ENCODE measurements at regions not wholly inside any gene's neighbourhood (a gene's known extent, or its start where the extent isn't known, plus 50 kb on each side); places are given as distances from the start of the nearest gene placed in this dataset.

DNA sequence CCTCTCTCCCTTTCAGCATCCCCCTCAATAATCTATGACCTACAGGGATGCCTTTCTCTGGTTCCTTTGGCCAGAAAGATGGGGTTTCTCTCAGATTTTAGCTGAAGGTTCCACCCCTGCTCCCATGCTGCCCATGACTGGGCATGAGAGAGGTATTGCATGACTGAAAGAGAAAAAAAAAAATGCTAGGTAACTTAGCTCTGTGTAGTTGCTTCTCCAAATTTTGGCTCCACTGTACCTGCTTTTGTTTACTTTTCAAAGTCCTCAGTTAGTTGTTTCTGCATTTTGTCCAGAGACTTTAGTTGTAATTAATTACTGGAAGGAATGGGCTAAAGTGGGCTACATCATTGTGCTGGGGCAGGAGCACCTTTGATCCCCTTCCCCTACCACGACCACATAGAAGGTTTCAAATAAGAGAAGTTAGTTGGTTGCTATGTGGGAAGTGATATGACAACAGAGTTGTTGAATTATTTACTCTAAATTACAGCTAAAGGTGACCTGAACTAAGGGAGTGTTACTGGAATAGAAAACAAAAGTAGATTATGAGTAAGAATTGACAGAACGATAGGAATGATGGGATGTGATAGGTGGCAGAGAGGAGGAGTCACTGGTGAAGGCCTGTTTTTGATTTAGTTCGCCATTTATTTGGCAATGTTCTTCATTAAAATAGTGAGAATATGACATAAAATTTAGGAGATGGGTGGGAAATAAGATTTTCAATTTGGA, 605.4 kb upstream of the NR2F2 start (continued):
- TF ChIP-seq CHD7 (IDR thresholded peaks at IDR 0.05; ENCODE audit: insufficient replicate concordance, low read length) = no peak
- TF ChIP-seq SIRT6 (IDR thresholded peaks at IDR 0.05; ENCODE audit: low read length) = no peak
- TF ChIP-seq CHD2 (IDR thresholded peaks at IDR 0.05; ENCODE audit: low read length) = no peak
- TF ChIP-seq SP2 (IDR thresholded peaks at IDR 0.05; ENCODE audit: low read length) = no peak
- no peak for TF ChIP-seq KDM5A (IDR thresholded peaks at IDR 0.05; ENCODE audit: low read length)
- no peak for TF ChIP-seq POLR2A (IDR thresholded peaks at IDR 0.05; ENCODE audit: control extremely low read depth in 1 of 2, low read depth in 2 of 2, low read length in 2 of 2)
- no peak for TF ChIP-seq JUN (IDR thresholded peaks at IDR 0.05; ENCODE audit: low read depth, low read length)
- no peak for TF ChIP-seq JUND (IDR thresholded peaks at IDR 0.05; ENCODE audit: low read length)
- no peak for TF ChIP-seq POLR2AphosphoS5 (IDR thresholded peaks at IDR 0.05; ENCODE audit: low read depth, low read length)
- no peak for TF ChIP-seq RAD21 (IDR thresholded peaks at IDR 0.05 in 1 of 2, conservative IDR thresholded peaks at IDR 0.05 in 1 of 2; ENCODE audit: low read depth in 2 of 2, low read length in 2 of 2)
- TF ChIP-seq E2F6 (IDR thresholded peaks at IDR 0.05) = no peak

Data from H1 (cell line).